SK-N-MC (cell line): ENCODE measurements at regions not wholly inside any gene's neighbourhood (a gene's known extent, or its start where the extent isn't known, plus 50 kb on each side); places are given as distances from the start of the nearest gene placed in this dataset.

ENCODE experiments used
- EZH2 ChIP-seq: fragments of 200-600 bp; sonication (generic); IDR thresholded peaks from one replicate; pipeline ENCODE4 v1.6.1; 2017; ENCODE audit warnings: antibody characterized with exemption
- POLR2AphosphoS5 ChIP-seq: IDR thresholded peaks from 2 replicates; pipeline ENCODE4 v1.6.1; 2012; ENCODE audit warnings: mild to moderate bottlenecking, low read depth, low read length, borderline replicate concordance

GRCh38 chr7:25067726-25068501, 57.1 kb downstream of the CYCS start:
- TF ChIP-seq EZH2: no peak
- TF ChIP-seq POLR2AphosphoS5: no peak
